ENCODE measurements at regions not wholly inside any gene's neighbourhood (a gene's known extent, or its start where the extent isn't known, plus 50 kb on each side); places are given as distances from the start of the nearest gene placed in this dataset.

DNA sequence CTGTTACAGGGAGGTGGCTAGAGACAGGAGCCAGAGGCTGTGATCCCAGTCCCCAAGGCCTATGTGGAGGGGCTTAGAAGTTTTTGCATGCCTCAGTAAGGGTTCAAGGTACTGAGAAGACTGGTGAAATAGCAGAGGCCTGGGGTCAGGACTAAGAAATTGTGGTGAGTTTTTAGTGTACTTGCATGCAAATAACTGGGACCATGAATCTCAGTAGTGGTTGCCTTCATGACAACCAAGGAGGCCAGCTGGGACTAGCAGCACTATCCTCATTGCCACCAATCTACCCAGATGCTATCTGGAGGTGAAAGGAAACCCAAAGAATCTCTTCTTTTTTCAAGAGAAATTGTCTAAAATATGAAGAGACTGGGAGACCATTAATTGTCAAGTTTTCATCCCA, 395.1 kb downstream of the CETN3 start:
- H3K9ac ChIP-seq (ENCODE audit: low read length) = no peak overlapping the region
- no peak overlapping the region for H3K4me2 ChIP-seq (ENCODE audit: low read depth, low read length, poor library complexity, severe bottlenecking)
- H3K27me3 ChIP-seq (ENCODE audit: low read length) = no peaks in the 10 kb centered on the region
- H3K4me3 ChIP-seq (ENCODE audit: insufficient read depth, low read length, poor library complexity, severe bottlenecking) = no peak overlapping the region
- H4K20me1 ChIP-seq (ENCODE audit: low read depth, low read length) = no peaks in the 10 kb centered on the region
- H3K27ac ChIP-seq (ENCODE audit: low read depth, low read length) = no peak overlapping the region
- H2AFZ ChIP-seq (ENCODE audit: low read depth, low read length, severe bottlenecking) = no peak overlapping the region
- no peaks in the 10 kb centered on the region for H3F3A ChIP-seq (ENCODE audit: insufficient read depth)
- H3K9me2 ChIP-seq (replicated peaks; ENCODE audit: insufficient read depth, low read length) = no peaks in the 10 kb centered on the region
- no peak for TF ChIP-seq EZH2phosphoT487 (conservative IDR thresholded peaks at IDR 0.05; ENCODE audit: low read length)
- TF ChIP-seq, protein P1, sequence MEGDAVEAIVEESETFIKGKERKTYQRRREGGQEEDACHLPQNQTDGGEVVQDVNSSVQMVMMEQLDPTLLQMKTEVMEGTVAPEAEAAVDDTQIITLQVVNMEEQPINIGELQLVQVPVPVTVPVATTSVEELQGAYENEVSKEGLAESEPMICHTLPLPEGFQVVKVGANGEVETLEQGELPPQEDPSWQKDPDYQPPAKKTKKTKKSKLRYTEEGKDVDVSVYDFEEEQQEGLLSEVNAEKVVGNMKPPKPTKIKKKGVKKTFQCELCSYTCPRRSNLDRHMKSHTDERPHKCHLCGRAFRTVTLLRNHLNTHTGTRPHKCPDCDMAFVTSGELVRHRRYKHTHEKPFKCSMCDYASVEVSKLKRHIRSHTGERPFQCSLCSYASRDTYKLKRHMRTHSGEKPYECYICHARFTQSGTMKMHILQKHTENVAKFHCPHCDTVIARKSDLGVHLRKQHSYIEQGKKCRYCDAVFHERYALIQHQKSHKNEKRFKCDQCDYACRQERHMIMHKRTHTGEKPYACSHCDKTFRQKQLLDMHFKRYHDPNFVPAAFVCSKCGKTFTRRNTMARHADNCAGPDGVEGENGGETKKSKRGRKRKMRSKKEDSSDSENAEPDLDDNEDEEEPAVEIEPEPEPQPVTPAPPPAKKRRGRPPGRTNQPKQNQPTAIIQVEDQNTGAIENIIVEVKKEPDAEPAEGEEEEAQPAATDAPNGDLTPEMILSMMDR (IDR thresholded peaks at IDR 0.05; ENCODE audit: insufficient read depth, low read length, poor library complexity, severe bottlenecking) = no peak
- H3K79me2 ChIP-seq (ENCODE audit: insufficient read depth, low read length) = no peaks in the 10 kb centered on the region
- no peaks in the 10 kb centered on the region for H3K9me3 ChIP-seq (ENCODE audit: insufficient read depth, low read length)
- no peaks in the 10 kb centered on the region for H3K36me3 ChIP-seq (ENCODE audit: low read length)

DNA sequence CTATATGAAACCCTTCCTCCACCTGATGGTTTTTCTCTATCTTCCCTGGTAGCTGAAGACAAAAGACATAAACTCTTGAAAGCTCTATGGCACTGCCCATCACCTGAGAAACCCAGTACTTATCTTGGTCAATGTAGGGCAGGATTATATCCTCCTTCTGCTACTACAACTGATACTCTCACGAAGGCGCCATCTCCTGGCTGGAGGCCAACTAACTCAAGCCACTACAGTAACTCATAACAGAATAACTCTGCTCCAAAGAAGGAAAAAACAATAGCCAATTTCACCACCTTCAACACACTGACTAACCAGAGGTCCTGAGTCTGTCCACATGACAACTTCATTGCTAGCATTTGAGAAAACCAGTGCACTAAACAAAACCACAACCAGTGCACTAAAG, 409.2 kb downstream of the CETN3 start:
- H3K9ac ChIP-seq (ENCODE audit: low read length) = no peak overlapping the region
- TF ChIP-seq EZH2phosphoT487 (conservative IDR thresholded peaks at IDR 0.05; ENCODE audit: low read length) = no peak
- TF ChIP-seq, protein P1 (IDR thresholded peaks at IDR 0.05; ENCODE audit: insufficient read depth, low read length, poor library complexity, severe bottlenecking) = no peak
- H3F3A ChIP-seq (ENCODE audit: insufficient read depth) = no peaks in the 10 kb centered on the region
- no peak overlapping the region for H3K4me2 ChIP-seq (ENCODE audit: low read depth, low read length, poor library complexity, severe bottlenecking)
- H3K4me3 ChIP-seq (ENCODE audit: insufficient read depth, low read length, poor library complexity, severe bottlenecking) = no peak overlapping the region
- H3K9me2 ChIP-seq (replicated peaks; ENCODE audit: insufficient read depth, low read length) = no peaks in the 10 kb centered on the region
- H4K20me1 ChIP-seq (ENCODE audit: low read depth, low read length) = no peaks in the 10 kb centered on the region
- no peaks in the 10 kb centered on the region for H3K36me3 ChIP-seq (ENCODE audit: low read length)
- no peaks in the 10 kb centered on the region for H3K79me2 ChIP-seq (ENCODE audit: insufficient read depth, low read length)
- no peaks in the 10 kb centered on the region for H3K9me3 ChIP-seq (ENCODE audit: insufficient read depth, low read length)
- H2AFZ ChIP-seq (ENCODE audit: low read depth, low read length, severe bottlenecking) = no peak overlapping the region
- H3K27ac ChIP-seq (ENCODE audit: low read depth, low read length) = no peak overlapping the region
- no peaks in the 10 kb centered on the region for H3K27me3 ChIP-seq (ENCODE audit: low read length)

DNA sequence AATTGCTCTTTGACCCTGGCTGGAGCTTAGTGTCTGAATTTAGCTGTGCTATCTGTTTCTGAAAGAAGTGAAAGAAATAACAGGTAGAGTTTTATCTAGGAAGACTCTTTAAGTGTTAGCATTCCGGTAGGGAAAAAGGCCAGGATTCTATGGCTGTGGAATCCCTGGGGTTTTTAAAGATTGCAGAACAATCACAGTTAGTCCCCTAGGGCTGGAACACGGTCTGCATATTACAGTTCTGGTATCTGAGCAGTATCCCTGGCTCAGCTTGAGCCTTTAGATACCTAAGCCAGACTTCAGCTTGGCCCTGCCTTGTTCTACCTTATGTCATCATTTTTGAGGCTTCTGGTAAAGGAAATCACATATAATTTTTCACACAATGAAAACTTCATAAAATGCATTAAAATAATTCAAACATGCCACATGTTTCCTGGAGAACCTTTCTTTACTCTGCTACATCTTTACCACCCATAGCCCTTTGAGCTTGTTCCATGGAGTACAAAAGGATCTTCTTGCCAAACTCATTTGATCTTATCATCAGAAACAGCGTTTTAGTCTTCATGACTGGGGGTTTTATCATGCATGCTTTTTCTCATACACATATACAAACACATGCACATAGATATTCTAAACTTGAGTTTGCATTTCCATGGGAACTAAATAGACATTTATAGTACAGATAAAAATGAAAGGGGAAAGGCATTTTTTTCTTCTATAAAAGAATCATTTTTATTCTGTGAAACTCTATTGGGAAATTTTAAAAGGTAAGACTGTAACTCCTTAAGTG, 410.8 kb downstream of the CETN3 start:
- Histone ChIP-seq H2AFZ (ENCODE audit: low read depth, low read length, severe bottlenecking) (no peak overlapping the region), H3K4me2 (ENCODE audit: low read depth, low read length, poor library complexity, severe bottlenecking) (no peak overlapping the region), H4K20me1 (ENCODE audit: low read depth, low read length) (no peaks in the 10 kb centered on the region), H3K79me2 (ENCODE audit: insufficient read depth, low read length) (no peaks in the 10 kb centered on the region), H3K9ac (ENCODE audit: low read length) (no peak overlapping the region), H3K4me3 (ENCODE audit: insufficient read depth, low read length, poor library complexity, severe bottlenecking) (no peak overlapping the region), H3F3A (ENCODE audit: insufficient read depth) (no peaks in the 10 kb centered on the region), H3K9me2 (replicated peaks; ENCODE audit: insufficient read depth, low read length) (no peaks in the 10 kb centered on the region), H3K9me3 (ENCODE audit: insufficient read depth, low read length) (no peaks in the 10 kb centered on the region), H3K36me3 (ENCODE audit: low read length) (no peaks in the 10 kb centered on the region), H3K27me3 (ENCODE audit: low read length) (no peaks in the 10 kb centered on the region), H3K27ac (ENCODE audit: low read depth, low read length) (no peak overlapping the region)
- TF ChIP-seq, protein P1 (IDR thresholded peaks at IDR 0.05; ENCODE audit: insufficient read depth, low read length, poor library complexity, severe bottlenecking) = no peak
- TF ChIP-seq EZH2phosphoT487 (conservative IDR thresholded peaks at IDR 0.05; ENCODE audit: low read length) = no peak

Measured in SU-DHL-6 (cell line).